Left colon (tissue), 2 donors: ENCODE measurements at regions not wholly inside any gene's neighbourhood (a gene's known extent, or its start where the extent isn't known, plus 50 kb on each side); places are given as distances from the start of the nearest gene placed in this dataset.
"Not testable (repeated sequence)": the region's sequence is repeated elsewhere in the genome, so short reads cannot be mapped to it uniquely, and the experiment has no call there.

Source experiments
- ATAC-seq: fragments of 200-7000 bp; cut with Tn5 transposase; one replicate; pipeline ENCODE4 v1.9.1; 2020; ENCODE audit warnings: mild to moderate bottlenecking, moderate library complexity
- DNase-seq, 2 donors: peaks; one replicate each; pipeline ENCODE4 v3.0.0-alpha.2; 2020
- intact Hi-C, 2 donors: fragments of 100-400 bp; cut with DNase I in 1 of 2; cut with micrococcal nuclease in 1 of 2; formaldehyde crosslinking; loops; one replicate each; pipeline versions ENCODE4 v1.11.2 to v1.14.0; 2022; cut with DNase I, micrococcal nuclease
- donor health status: DM: no; HTN: no; CAD: no.
- donor health status: DM: yes; HTN: yes; CAD: no.

- DNase-seq, intact Hi-C loops, ATAC-seq: not testable (repeated sequence)
These were observed 337.8 kb upstream of the FRG1 start for GRCh38 chr4:189602827-189603226.

- ATAC-seq, intact Hi-C loops, DNase-seq: not testable (repeated sequence)
These were observed 330.1 kb upstream of the FRG1 start for GRCh38 chr4:189610571-189610970.

GRCh38 chr4:189613207-189613606, 327.5 kb upstream of the FRG1 start:
- intact Hi-C loops, result no loop called here
- ATAC-seq (no peak), DNase-seq (no peak)

GRCh38 chr4:189615217-189615663, 325.4 kb upstream of the FRG1 start:
- ATAC-seq (no peak), DNase-seq (no peak)
- intact Hi-C loops, result no loop called here

- intact Hi-C loops, ATAC-seq, DNase-seq: not testable (repeated sequence)
These were observed 322.9 kb upstream of the FRG1 start for GRCh38 chr4:189617741-189618140.

GRCh38 chr4:189619441-189620250, 321.0 kb upstream of the FRG1 start:
- intact Hi-C loops, ATAC-seq, DNase-seq: not testable (repeated sequence)

- intact Hi-C loops, ATAC-seq, DNase-seq: not testable (repeated sequence)
These were observed 318.1 kb upstream of the FRG1 start for GRCh38 chr4:189622574-189622973.

- DNase-seq, ATAC-seq, intact Hi-C loops: not testable (repeated sequence)
These were observed 313.6 kb upstream of the FRG1 start for GRCh38 chr4:189627041-189627440.

GRCh38 chr4:189629733-189630132, 310.9 kb upstream of the FRG1 start:
- ATAC-seq, intact Hi-C loops, DNase-seq: not testable (repeated sequence)

GRCh38 chr4:189630913-189631567, 309.6 kb upstream of the FRG1 start:
- ATAC-seq, intact Hi-C loops, DNase-seq: not testable (repeated sequence)

GRCh38 chr4:189631568-189631916, 309.1 kb upstream of the FRG1 start:
- ATAC-seq, intact Hi-C loops, DNase-seq: not testable (repeated sequence)

GRCh38 chr4:189650436-189650835, 290.2 kb upstream of the FRG1 start:
- ATAC-seq, DNase-seq, intact Hi-C loops: not testable (repeated sequence)

- ATAC-seq, intact Hi-C loops, DNase-seq: not testable (repeated sequence)
These were observed 287.5 kb upstream of the FRG1 start for GRCh38 chr4:189653130-189653653.

GRCh38 chr4:189653983-189654382, 286.7 kb upstream of the FRG1 start:
- intact Hi-C loops, ATAC-seq, DNase-seq: not testable (repeated sequence)

GRCh38 chr4:189654396-189654795, 286.3 kb upstream of the FRG1 start:
- intact Hi-C loops, ATAC-seq, DNase-seq: not testable (repeated sequence)

GRCh38 chr4:189655817-189656216, 284.9 kb upstream of the FRG1 start:
- ATAC-seq, DNase-seq, intact Hi-C loops: not testable (repeated sequence)

GRCh38 chr4:189656641-189657040, 284.0 kb upstream of the FRG1 start:
- ATAC-seq (no peak), DNase-seq (no peak)
- intact Hi-C loops, result no loop called here

- ATAC-seq (peak; percentile 75), DNase-seq (peak in 1 of 2 donors; percentile 44)
- intact Hi-C loops, result not testable (repeated sequence)
These were observed 282.4 kb upstream of the FRG1 start for GRCh38 chr4:189658259-189658658.

- intact Hi-C loops, DNase-seq, ATAC-seq: not testable (repeated sequence)
These were observed 281.8 kb upstream of the FRG1 start for GRCh38 chr4:189658831-189659230.
